Brain microvascular endothelial cell (primary cell): ENCODE measurements at regions not wholly inside any gene's neighbourhood (a gene's known extent, or its start where the extent isn't known, plus 50 kb on each side); places are given as distances from the start of the nearest gene placed in this dataset.

Source experiments
- DNase-seq: peaks from one replicate; pipeline ENCODE4 v3.0.0-alpha.2; 2020
- H3K27ac ChIP-seq: fragments of 250-450 bp; sonication (Bioruptor Pico); 2 replicates; pipeline ENCODE4 v1.5.1; 2020; ENCODE audit warnings: mild to moderate bottlenecking, moderate library complexity
- H3K27me3 ChIP-seq: fragments of 250-450 bp; sonication (Bioruptor Pico); replicated peaks from 2 replicates; pipeline ENCODE4 v1.5.1; 2020; ENCODE audit warnings: mild to moderate bottlenecking
- H3K36me3 ChIP-seq: fragments of 250-450 bp; sonication (Bioruptor Pico); replicated peaks from 2 replicates; pipeline ENCODE4 v1.5.1; 2020; ENCODE audit warnings: mild to moderate bottlenecking
- H3K4me3 ChIP-seq: 2 replicates; pipeline ENCODE4 v1.5.1; 2011; ENCODE audit warnings: low read depth, mild to moderate bottlenecking, control low read depth, low read length, moderate library complexity
- in situ Hi-C: cut with HindIII; loops from 2 replicates; pipeline ENCODE4 v1.10.0; 2017; ENCODE audit warnings: low sequenced_read_pairs, low pct_ligation_motif_present
- TF ChIP-seq, protein P1 (sequence below): IDR thresholded peaks from 2 replicates; pipeline ENCODE4 v1.5.1; 2011; ENCODE audit warnings: low read depth, mild to moderate bottlenecking, moderate library complexity, low read length, control low read depth, inconsistent platforms; ENCODE audit errors: missing control alignments

GRCh38 chr3:174377684-174378083, 481.4 kb upstream of the NAALADL2 start:
- in situ Hi-C loops, result no loop called here
- Histone ChIP-seq H3K27me3 (no peaks in the 10 kb centered on the region), H3K27ac (no peak overlapping the region), H3K4me3 (no peak overlapping the region), H3K36me3 (no peaks in the 10 kb centered on the region)
- no peak for DNase-seq
- TF ChIP-seq, protein P1, sequence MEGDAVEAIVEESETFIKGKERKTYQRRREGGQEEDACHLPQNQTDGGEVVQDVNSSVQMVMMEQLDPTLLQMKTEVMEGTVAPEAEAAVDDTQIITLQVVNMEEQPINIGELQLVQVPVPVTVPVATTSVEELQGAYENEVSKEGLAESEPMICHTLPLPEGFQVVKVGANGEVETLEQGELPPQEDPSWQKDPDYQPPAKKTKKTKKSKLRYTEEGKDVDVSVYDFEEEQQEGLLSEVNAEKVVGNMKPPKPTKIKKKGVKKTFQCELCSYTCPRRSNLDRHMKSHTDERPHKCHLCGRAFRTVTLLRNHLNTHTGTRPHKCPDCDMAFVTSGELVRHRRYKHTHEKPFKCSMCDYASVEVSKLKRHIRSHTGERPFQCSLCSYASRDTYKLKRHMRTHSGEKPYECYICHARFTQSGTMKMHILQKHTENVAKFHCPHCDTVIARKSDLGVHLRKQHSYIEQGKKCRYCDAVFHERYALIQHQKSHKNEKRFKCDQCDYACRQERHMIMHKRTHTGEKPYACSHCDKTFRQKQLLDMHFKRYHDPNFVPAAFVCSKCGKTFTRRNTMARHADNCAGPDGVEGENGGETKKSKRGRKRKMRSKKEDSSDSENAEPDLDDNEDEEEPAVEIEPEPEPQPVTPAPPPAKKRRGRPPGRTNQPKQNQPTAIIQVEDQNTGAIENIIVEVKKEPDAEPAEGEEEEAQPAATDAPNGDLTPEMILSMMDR, result no peak

DNA sequence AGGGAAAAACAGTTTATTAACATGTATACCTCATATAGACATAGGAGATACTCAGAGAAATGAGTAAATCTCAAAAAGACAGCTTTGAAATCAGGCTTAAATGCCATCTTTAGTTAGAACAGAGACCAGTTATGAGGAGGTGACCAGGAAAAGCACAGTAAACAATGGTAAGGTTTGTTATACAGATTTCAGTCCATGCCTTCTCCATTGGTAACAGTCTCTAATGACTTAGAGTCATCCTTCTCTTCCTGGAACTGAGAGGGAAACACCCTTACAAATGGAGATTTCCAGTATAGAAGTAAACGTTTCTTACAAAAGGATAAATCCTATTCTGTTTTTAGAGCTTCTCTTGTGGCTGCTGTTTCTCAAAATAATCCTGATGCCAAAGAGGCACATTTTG, 476.3 kb upstream of the NAALADL2 start:
- H3K27me3 ChIP-seq, result no peaks in the 10 kb centered on the region
- DNase-seq, result no peak
- H3K27ac ChIP-seq, result no peak overlapping the region
- in situ Hi-C loops, result no loop called here
- TF ChIP-seq, protein P1, result no peak
- no peak overlapping the region for H3K4me3 ChIP-seq
- no peaks in the 10 kb centered on the region for H3K36me3 ChIP-seq

DNA sequence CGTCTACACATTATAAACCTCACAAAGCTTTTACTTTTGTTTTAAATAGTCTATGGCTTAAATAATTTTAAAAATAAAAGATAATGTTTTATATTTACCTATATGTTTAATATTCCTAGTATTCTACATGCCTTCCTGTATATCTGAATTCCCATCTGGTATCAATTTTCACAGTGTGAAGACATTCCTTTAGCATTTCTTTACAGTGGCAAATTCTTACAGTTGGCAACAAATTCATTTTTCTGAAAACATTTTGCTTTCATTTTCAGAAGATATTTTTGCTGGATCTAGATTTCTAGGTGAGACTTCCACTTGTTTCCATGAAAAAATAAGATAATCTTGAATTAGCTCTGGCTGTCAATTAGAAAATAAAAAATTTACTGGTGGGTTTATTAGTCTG, 471.4 kb upstream of the NAALADL2 start:
- in situ Hi-C loops, result no loop called here
- Histone ChIP-seq H3K4me3 (no peak overlapping the region), H3K27me3 (no peaks in the 10 kb centered on the region), H3K27ac (no peak overlapping the region), H3K36me3 (no peaks in the 10 kb centered on the region)
- TF ChIP-seq, protein P1, result no peak
- DNase-seq, result no peak

GRCh38 chr3:174397848-174398247, 461.3 kb upstream of the NAALADL2 start:
- in situ Hi-C loops, result no loop called here
- no peak overlapping the region for H3K4me3 ChIP-seq
- DNase-seq, result no peak
- TF ChIP-seq, protein P1, result no peak
- H3K36me3 ChIP-seq, result no peaks in the 10 kb centered on the region
- H3K27me3 ChIP-seq, result no peaks in the 10 kb centered on the region
- H3K27ac ChIP-seq, result no peak overlapping the region

- no peak for DNase-seq
- Histone ChIP-seq H3K36me3 (no peaks in the 10 kb centered on the region), H3K27me3 (no peaks in the 10 kb centered on the region), H3K27ac (peak overlapping the region; percentile 4), H3K4me3 (no peak overlapping the region)
- TF ChIP-seq, protein P1, result no peak
- in situ Hi-C loops, result no loop called here
Observed at GRCh38 chr3:174398761-174399160, 460.4 kb upstream of the NAALADL2 start.

- no peak overlapping the region for H3K27ac ChIP-seq
- TF ChIP-seq, protein P1, result no peak
- no peaks in the 10 kb centered on the region for H3K27me3 ChIP-seq
- DNase-seq, result no peak
- no peaks in the 10 kb centered on the region for H3K36me3 ChIP-seq
- H3K4me3 ChIP-seq, result no peak overlapping the region
- in situ Hi-C loops, result no loop called here
Observed at GRCh38 chr3:174403831-174404230, 455.3 kb upstream of the NAALADL2 start.
